ENCODE measurements at regions not wholly inside any gene's neighbourhood (a gene's known extent, or its start where the extent isn't known, plus 50 kb on each side); places are given as distances from the start of the nearest gene placed in this dataset.

DNA sequence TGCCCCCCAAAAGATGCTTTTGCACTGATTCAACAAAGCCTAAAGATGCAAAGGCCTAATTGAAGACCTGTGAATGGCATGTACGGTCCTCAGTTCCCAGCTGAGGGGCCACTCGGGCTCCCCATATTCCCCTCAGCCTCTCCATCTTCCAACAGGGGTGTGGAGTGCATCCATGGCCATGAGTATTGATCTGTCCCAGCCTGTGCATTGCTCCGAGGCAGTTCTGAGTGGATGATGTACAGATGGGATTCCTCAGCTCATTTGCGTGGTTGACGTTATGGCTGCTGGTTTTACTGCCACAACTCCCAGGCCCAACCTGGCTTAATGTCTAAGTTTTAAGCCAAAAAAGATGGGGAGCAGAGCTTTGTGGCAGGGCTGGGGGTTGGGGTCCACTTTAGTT, 162.7 kb upstream of the ZNF267 start:
- Histone ChIP-seq H3K79me2 (ENCODE audit: low read length) (peaks cover 28% of the 10 kb centered on the region), H3K27ac (ENCODE audit: low read length) (no peak overlapping the region), H3K4me1 (ENCODE audit: low read length) (peaks cover 21% of the 10 kb centered on the region), H3K9ac (ENCODE audit: low read length) (no peak overlapping the region), H4K20me1 (ENCODE audit: insufficient read depth, low read depth, low read length) (no peaks in the 10 kb centered on the region), H2AFZ (ENCODE audit: low read length) (no peak overlapping the region), H3K27me3 (ENCODE audit: low read length) (no peaks in the 10 kb centered on the region), H3K36me3 (ENCODE audit: insufficient read depth, low read length) (peaks cover 24% of the 10 kb centered on the region), H3K9me3 (ENCODE audit: low read length) (no peaks in the 10 kb centered on the region), H3K4me3 (ENCODE audit: low read length) (no peak overlapping the region), H3K9me2 (replicated peaks; ENCODE audit: insufficient read depth, low read length) (no peaks in the 10 kb centered on the region), H3K4me2 (ENCODE audit: low read depth, low read length, poor library complexity, severe bottlenecking) (no peak overlapping the region)
- peak; percentile 37 for DNase-seq

DNA sequence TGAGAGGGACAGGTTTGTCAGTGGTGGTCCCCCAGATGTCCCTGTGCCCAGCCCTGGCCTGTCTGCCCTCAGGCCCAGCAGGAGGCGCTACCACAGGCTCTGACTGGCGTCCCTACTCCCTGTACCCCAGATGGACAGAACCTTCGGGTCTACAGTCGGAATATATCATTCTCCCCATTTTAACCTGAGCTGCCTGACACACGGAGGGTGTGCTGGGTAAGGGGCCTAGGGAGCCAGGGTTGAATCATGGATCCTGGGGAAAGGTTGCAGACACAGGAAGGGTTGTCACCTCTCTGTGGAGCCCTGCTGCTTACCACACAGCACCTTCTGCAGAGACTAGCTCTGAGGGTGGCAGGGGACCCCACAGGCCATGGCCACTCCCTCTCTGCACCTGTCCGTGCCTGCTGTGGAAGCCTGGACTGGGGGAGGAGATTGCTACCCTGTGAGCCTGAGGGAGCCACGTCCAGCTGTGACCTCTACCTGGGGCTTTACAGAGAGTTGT, 162.2 kb upstream of the ZNF267 start:
- peaks cover 21% of the 10 kb centered on the region for H3K4me1 ChIP-seq (ENCODE audit: low read length)
- no peaks in the 10 kb centered on the region for H3K27me3 ChIP-seq (ENCODE audit: low read length)
- no peak overlapping the region for H3K27ac ChIP-seq (ENCODE audit: low read length)
- no peaks in the 10 kb centered on the region; the same call in 1 of the 2 replicates for H3K9me3 ChIP-seq (ENCODE audit: low read length)
- DNase-seq, result peak; percentile 32
- H2AFZ ChIP-seq (ENCODE audit: low read length), result no peak overlapping the region
- no peak overlapping the region for H3K9ac ChIP-seq (ENCODE audit: low read length)
- H3K4me2 ChIP-seq (ENCODE audit: low read depth, low read length, poor library complexity, severe bottlenecking), result no peak overlapping the region
- peaks cover 33% of the 10 kb centered on the region for H3K79me2 ChIP-seq (ENCODE audit: low read length)
- peaks cover 29% of the 10 kb centered on the region for H3K36me3 ChIP-seq (ENCODE audit: insufficient read depth, low read length)
- no peaks in the 10 kb centered on the region for H4K20me1 ChIP-seq (ENCODE audit: insufficient read depth, low read depth, low read length)
- no peak overlapping the region for H3K4me3 ChIP-seq (ENCODE audit: low read length)
- H3K9me2 ChIP-seq (replicated peaks; ENCODE audit: insufficient read depth, low read length), result no peaks in the 10 kb centered on the region

DNA sequence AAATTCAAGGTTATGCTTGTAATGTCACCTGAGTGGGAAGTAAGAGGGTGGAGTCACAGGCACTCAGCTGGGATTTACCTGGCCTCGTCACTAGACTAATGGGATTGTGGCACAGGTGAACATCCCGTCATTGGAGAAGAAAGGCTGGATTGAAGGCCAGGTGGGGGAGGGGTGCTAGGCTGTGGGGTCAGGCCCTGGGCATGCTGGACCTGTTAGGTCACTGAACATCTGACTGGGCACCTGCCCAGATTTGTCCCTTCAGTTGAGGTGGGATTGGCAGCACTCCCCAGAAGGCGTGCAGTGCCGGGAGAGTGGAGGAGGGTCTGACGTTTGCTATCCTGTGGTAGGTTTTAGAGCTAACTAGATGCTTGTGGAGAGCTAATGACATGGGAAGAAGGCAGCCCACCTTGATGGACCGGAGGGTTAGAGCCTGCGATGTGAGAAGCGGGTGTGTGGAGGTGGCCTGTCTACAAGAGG, 161.5 kb upstream of the ZNF267 start:
- H2AFZ ChIP-seq (ENCODE audit: low read length), result no peak overlapping the region
- H3K27me3 ChIP-seq (ENCODE audit: low read length), result no peaks in the 10 kb centered on the region
- no peak overlapping the region for H3K9ac ChIP-seq (ENCODE audit: low read length)
- H3K79me2 ChIP-seq (ENCODE audit: low read length), result peaks cover 38% of the 10 kb centered on the region
- DNase-seq, result peak; percentile 36
- H4K20me1 ChIP-seq (ENCODE audit: insufficient read depth, low read depth, low read length), result no peaks in the 10 kb centered on the region
- H3K4me3 ChIP-seq (ENCODE audit: low read length), result no peak overlapping the region
- H3K4me2 ChIP-seq (ENCODE audit: low read depth, low read length, poor library complexity, severe bottlenecking), result no peak overlapping the region
- H3K9me3 ChIP-seq (ENCODE audit: low read length), result no peaks in the 10 kb centered on the region; the same call in 1 of the 2 replicates
- H3K4me1 ChIP-seq (ENCODE audit: low read length), result peaks cover 21% of the 10 kb centered on the region
- peaks cover 29% of the 10 kb centered on the region for H3K36me3 ChIP-seq (ENCODE audit: insufficient read depth, low read length)
- H3K27ac ChIP-seq (ENCODE audit: low read length), result no peak overlapping the region
- no peaks in the 10 kb centered on the region for H3K9me2 ChIP-seq (replicated peaks; ENCODE audit: insufficient read depth, low read length)

DNA sequence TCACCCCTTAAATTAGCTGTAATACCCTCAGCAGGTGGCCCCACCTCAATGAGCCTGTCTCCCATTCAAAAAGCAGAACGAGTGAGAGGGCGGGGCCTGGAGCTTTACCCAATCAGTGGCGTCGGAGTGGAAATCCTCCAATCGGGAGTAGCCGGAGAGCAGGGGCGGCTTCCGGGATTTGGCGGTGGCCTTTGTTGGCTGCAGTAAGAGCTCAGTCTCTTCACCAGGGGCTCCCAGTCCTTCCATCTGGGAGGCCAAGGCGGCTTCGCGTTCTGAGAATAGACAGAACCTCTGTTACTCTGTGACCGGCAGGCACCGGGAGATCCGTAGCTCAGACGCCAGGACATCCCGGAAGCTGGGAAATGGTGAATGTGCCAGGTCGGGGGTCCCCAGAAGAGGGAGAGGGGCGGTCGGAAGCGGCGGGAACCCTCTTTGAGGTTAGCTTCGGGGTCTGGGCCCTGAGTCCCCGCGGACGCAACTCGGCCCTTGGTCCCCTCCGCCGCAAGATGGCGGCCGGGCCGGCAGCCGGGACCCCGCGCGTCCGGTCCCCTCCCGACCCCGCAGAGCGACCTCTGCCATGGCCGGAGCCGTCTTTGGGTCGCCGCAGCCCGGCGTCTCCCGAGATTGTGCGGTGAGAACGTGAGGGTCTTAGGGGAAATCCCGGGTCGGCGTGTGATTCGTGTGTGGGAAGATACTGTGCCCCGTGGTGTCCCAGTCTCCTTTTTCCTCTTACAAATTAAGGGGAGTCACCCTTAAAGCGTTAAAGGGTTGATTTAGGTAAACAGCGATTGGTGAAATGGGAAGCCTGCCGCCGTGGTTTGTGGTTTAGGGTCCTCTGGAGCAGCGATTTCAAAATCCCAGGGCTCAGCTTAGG, 160.3 kb upstream of the ZNF267 start:
- Histone ChIP-seq H3K27me3 (ENCODE audit: low read length) (no peaks in the 10 kb centered on the region), H3K36me3 (ENCODE audit: insufficient read depth, low read length) (peaks cover 20% of the 10 kb centered on the region), H3K9me2 (replicated peaks; ENCODE audit: insufficient read depth, low read length) (no peaks in the 10 kb centered on the region), H3K79me2 (ENCODE audit: low read length) (peaks cover 50% of the 10 kb centered on the region), H3K27ac (ENCODE audit: low read length) (peak overlapping the region; percentile 80), H3K9ac (ENCODE audit: low read length) (peak overlapping the region; percentile 98), H2AFZ (ENCODE audit: low read length) (0 out of 2 replicates have a peak overlapping the region, but pooled peaks have one; percentile 32), H4K20me1 (ENCODE audit: insufficient read depth, low read depth, low read length) (no peaks in the 10 kb centered on the region), H3K4me3 (ENCODE audit: low read length) (peak overlapping the region; percentile 84), H3K9me3 (ENCODE audit: low read length) (no peaks in the 10 kb centered on the region; the same call in 1 of the 2 replicates), H3K4me2 (ENCODE audit: low read depth, low read length, poor library complexity, severe bottlenecking) (peak overlapping the region; percentile 75), H3K4me1 (ENCODE audit: low read length) (peaks cover 21% of the 10 kb centered on the region)
- DNase-seq, result peak; percentile 97

- H3K4me1 ChIP-seq (ENCODE audit: low read length), result peaks cover 21% of the 10 kb centered on the region
- peak overlapping the region; percentile 75 for H3K4me2 ChIP-seq (ENCODE audit: low read depth, low read length, poor library complexity, severe bottlenecking)
- H3K27ac ChIP-seq (ENCODE audit: low read length), result peak overlapping the region; percentile 80
- no peaks in the 10 kb centered on the region for H4K20me1 ChIP-seq (ENCODE audit: insufficient read depth, low read depth, low read length)
- no peaks in the 10 kb centered on the region for H3K9me2 ChIP-seq (replicated peaks; ENCODE audit: insufficient read depth, low read length)
- H3K36me3 ChIP-seq (ENCODE audit: insufficient read depth, low read length), result peaks cover 25% of the 10 kb centered on the region
- H3K27me3 ChIP-seq (ENCODE audit: low read length), result no peaks in the 10 kb centered on the region
- H2AFZ ChIP-seq (ENCODE audit: low read length), result no peak overlapping the region
- peaks cover 59% of the 10 kb centered on the region for H3K79me2 ChIP-seq (ENCODE audit: low read length)
- DNase-seq, result no peak
- peak overlapping the region; percentile 84 for H3K4me3 ChIP-seq (ENCODE audit: low read length)
- H3K9ac ChIP-seq (ENCODE audit: low read length), result peak overlapping the region; percentile 98
- H3K9me3 ChIP-seq (ENCODE audit: low read length), result no peaks in the 10 kb centered on the region; the same call in 1 of the 2 replicates
Observed at GRCh38 chr16:31713945-31714902, 159.4 kb upstream of the ZNF267 start.

DNA sequence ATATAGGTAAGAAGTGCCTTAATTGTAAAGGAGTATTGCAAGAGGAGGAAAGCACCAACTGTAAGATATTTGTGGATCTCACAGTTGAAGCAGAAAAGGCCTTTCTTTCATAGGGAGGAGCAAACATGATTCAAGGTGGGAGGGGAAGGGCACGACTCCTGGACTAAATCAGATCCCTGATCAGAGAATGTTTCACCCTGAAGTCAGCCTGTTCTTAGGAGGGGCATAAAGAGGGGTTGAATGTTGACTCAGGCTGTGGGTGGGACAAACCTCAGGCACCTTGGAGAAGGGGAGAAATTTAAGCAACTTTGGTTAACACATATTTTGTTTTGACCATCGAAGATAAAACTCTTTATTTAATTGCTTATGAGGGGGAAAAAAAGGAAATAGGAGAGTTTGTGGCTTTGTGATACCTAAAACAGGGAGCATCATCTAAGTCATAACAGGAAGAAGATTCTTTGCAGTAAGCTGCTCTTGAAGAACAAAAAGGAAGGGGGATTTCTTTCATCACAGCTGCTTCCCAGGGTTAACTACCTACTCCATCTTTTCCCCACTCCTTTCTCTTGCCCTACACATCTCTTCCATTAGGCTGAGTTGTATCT, 158.6 kb upstream of the ZNF267 start:
- no peaks in the 10 kb centered on the region; the same call in 1 of the 2 replicates for H3K9me3 ChIP-seq (ENCODE audit: low read length)
- H3K27ac ChIP-seq (ENCODE audit: low read length), result no peak overlapping the region
- no peaks in the 10 kb centered on the region for H4K20me1 ChIP-seq (ENCODE audit: insufficient read depth, low read depth, low read length)
- peak overlapping the region; percentile 98; the same call in 1 of the 2 replicates for H3K9ac ChIP-seq (ENCODE audit: low read length)
- peaks cover 66% of the 10 kb centered on the region for H3K79me2 ChIP-seq (ENCODE audit: low read length)
- H3K4me3 ChIP-seq (ENCODE audit: low read length), result peak overlapping the region; percentile 84
- H3K27me3 ChIP-seq (ENCODE audit: low read length), result no peaks in the 10 kb centered on the region
- H3K4me1 ChIP-seq (ENCODE audit: low read length), result peaks cover 21% of the 10 kb centered on the region
- H3K9me2 ChIP-seq (replicated peaks; ENCODE audit: insufficient read depth, low read length), result no peaks in the 10 kb centered on the region
- no peak overlapping the region for H2AFZ ChIP-seq (ENCODE audit: low read length)
- peak overlapping the region; percentile 75 for H3K4me2 ChIP-seq (ENCODE audit: low read depth, low read length, poor library complexity, severe bottlenecking)
- DNase-seq, result no peak
- H3K36me3 ChIP-seq (ENCODE audit: insufficient read depth, low read length), result peaks cover 32% of the 10 kb centered on the region

GRCh38 chr16:31715915-31716314, 157.7 kb upstream of the ZNF267 start:
- Histone ChIP-seq H3K4me3 (ENCODE audit: low read length) (no peak overlapping the region), H2AFZ (ENCODE audit: low read length) (no peak overlapping the region), H3K9ac (ENCODE audit: low read length) (no peak overlapping the region), H3K4me1 (ENCODE audit: low read length) (peaks cover 21% of the 10 kb centered on the region), H3K4me2 (ENCODE audit: low read depth, low read length, poor library complexity, severe bottlenecking) (no peak overlapping the region), H3K79me2 (ENCODE audit: low read length) (peaks cover 75% of the 10 kb centered on the region), H3K9me3 (ENCODE audit: low read length) (no peaks in the 10 kb centered on the region; the same call in 1 of the 2 replicates), H4K20me1 (ENCODE audit: insufficient read depth, low read depth, low read length) (no peaks in the 10 kb centered on the region), H3K27ac (ENCODE audit: low read length) (no peak overlapping the region), H3K9me2 (replicated peaks; ENCODE audit: insufficient read depth, low read length) (no peaks in the 10 kb centered on the region), H3K36me3 (ENCODE audit: insufficient read depth, low read length) (peaks cover 39% of the 10 kb centered on the region), H3K27me3 (ENCODE audit: low read length) (no peaks in the 10 kb centered on the region)
- no peak for DNase-seq
